GM12878 (cell line): ENCODE measurements at regions not wholly inside any gene's neighbourhood (a gene's known extent, or its start where the extent isn't known, plus 50 kb on each side); places are given as distances from the start of the nearest gene placed in this dataset.

Experiments used
- ATAC-seq: fragments of 200-7000 bp; cut with Tn5 transposase; 3 replicates; pipeline ENCODE4 v1.9.1; 2020; ENCODE audit warnings: mild to moderate bottlenecking, moderate library complexity
- BruUV-seq: library from RNA; stranded (reverse); fragments of 400-500 nt; replicated peaks from 2 replicates; lab custom pipeline; 2021; lab: Mats Ljungman, UMichigan
- CTCF ChIA-PET: fragments of 300-600 bp; sonication (Branson Sonifier 250); formaldehyde crosslinking; extraction: SDS; loops from one replicate; lab custom pipeline; 2021; ENCODE audit warnings: inconsistent platforms; lab: Yijun Ruan, JAX
- POLR2A ChIA-PET: fragments of 350-600 bp; formaldehyde crosslinking; extraction: SDS; loops from one replicate; lab custom pipeline; 2021; ENCODE audit warnings: inconsistent platforms; lab: Charles Lee
- RAD21 ChIA-PET: fragments of 300-600 bp; sonication (Branson Sonifier 250); formaldehyde crosslinking; loops from one replicate; lab custom pipeline; 2023; ENCODE audit warnings: antibody characterized with exemption; ENCODE audit not compliant: unreplicated experiment; lab: Charles Lee
- SMC1A ChIA-PET: fragments of 300-600 bp; sonication (Branson Sonifier 250); formaldehyde crosslinking; loops from one replicate; lab custom pipeline; 2023; ENCODE audit not compliant: unreplicated experiment, uncharacterized antibody; lab: Charles Lee
- DNase-seq: peaks from one replicate; pipeline ENCODE4 v3.0.0-alpha.2; 2011; ENCODE audit warnings: low read depth, low spot score
- FAIRE-seq: peaks from 3 replicates; lab custom pipeline; 2011; peaks lifted over from hg19 to GRCh38; lab: Jason Lieb, UNC
- H2AFZ ChIP-seq: 2 replicates; pipeline ENCODE4 v1.6.0; 2011; ENCODE audit warnings: low read depth, low read length, control low read depth; ENCODE audit not compliant: control insufficient read depth
- H3K27ac ChIP-seq: 2 replicates; pipeline ENCODE4 v1.5.1; 2011; ENCODE audit warnings: control low read depth; ENCODE audit not compliant: control insufficient read depth, insufficient read depth
- H3K27me3 ChIP-seq, 2 experiments: replicated peaks in 1 of 2; 2 replicates each; pipeline versions ENCODE4 v1.6.0 to v1.6.1; 2011; ENCODE audit warnings: low read length in 1 of 2; ENCODE audit not compliant: control insufficient read depth in 2 of 2, insufficient read depth in 2 of 2
- H3K36me3 ChIP-seq, 2 experiments: 2 replicates each; pipeline ENCODE4 v1.5.1; 2011; ENCODE audit warnings: low read length in 1 of 2; ENCODE audit not compliant: control insufficient read depth in 2 of 2, insufficient read depth in 2 of 2
- H3K4me1 ChIP-seq: 2 replicates; pipeline ENCODE4 v1.6.1; 2011; ENCODE audit warnings: mild to moderate bottlenecking, low read length, moderate library complexity, mixed read lengths; ENCODE audit not compliant: control insufficient read depth, insufficient read depth
- H3K4me2 ChIP-seq: 2 replicates; pipeline ENCODE4 v1.6.0; 2011; ENCODE audit warnings: control low read depth; ENCODE audit not compliant: control insufficient read depth, insufficient read depth
- H3K4me3 ChIP-seq: fragments of 200-600 bp; sonication (generic); 2 replicates; pipeline ENCODE4 v1.5.1; 2016
- H3K79me2 ChIP-seq: 2 replicates; pipeline ENCODE4 v1.6.0; 2011; ENCODE audit warnings: low read length; ENCODE audit not compliant: control insufficient read depth, insufficient read depth
- H3K9ac ChIP-seq: 2 replicates; pipeline ENCODE4 v1.8.0; 2011; ENCODE audit warnings: low read length, control low read depth, mixed read lengths; ENCODE audit not compliant: control insufficient read depth, insufficient read depth
- H3K9me3 ChIP-seq: replicated peaks from 3 replicates; pipeline ENCODE4 v1.5.1; 2011; ENCODE audit warnings: mild to moderate bottlenecking, low read length; ENCODE audit not compliant: control insufficient read depth, insufficient read depth
- H4K20me1 ChIP-seq: 2 replicates; pipeline ENCODE4 v1.6.0; 2011; ENCODE audit not compliant: control insufficient read depth, insufficient read depth
- EGR1 ChIP-seq, 2 experiments: IDR thresholded peaks; 1 replicate in 1 of 2; 2 replicates in 1 of 2; pipeline ENCODE4 v1.6.1; 2011 to 2012; ENCODE audit warnings: low read depth in 2 of 2, low read length in 2 of 2, borderline replicate concordance in 1 of 2, mild to moderate bottlenecking in 1 of 2, moderate library complexity in 1 of 2
- ETV6 ChIP-seq, 2 experiments: fragments of 450-650 bp in 1 of 2; IDR thresholded peaks in 1 of 2; conservative IDR thresholded peaks in 1 of 2; 2 replicates each; pipeline ENCODE4 v1.6.1; 2014; ENCODE audit warnings: antibody characterized with exemption in 1 of 2, borderline replicate concordance in 1 of 2, low read depth in 1 of 2, mild to moderate bottlenecking in 1 of 2, moderate library complexity in 1 of 2
- HDGF ChIP-seq: fragments of 450-650 bp; IDR thresholded peaks from 2 replicates; pipeline ENCODE4 v1.6.1; 2016; ENCODE audit warnings: antibody characterized with exemption
- MYC ChIP-seq: IDR thresholded peaks from 2 replicates; pipeline ENCODE4 v1.6.1; 2011; ENCODE audit warnings: mild to moderate bottlenecking, low read length, moderate library complexity, inconsistent platforms; ENCODE audit not compliant: insufficient read depth, insufficient replicate concordance, insufficient read length, severe bottlenecking
- POLR2AphosphoS2 ChIP-seq: IDR thresholded peaks from 2 replicates; pipeline ENCODE4 v1.6.1; 2011; ENCODE audit warnings: low read depth, mild to moderate bottlenecking, low read length, improper control_type of control experiment, moderate library complexity
- RAD21 ChIP-seq: IDR thresholded peaks from 2 replicates; pipeline ENCODE4 v1.6.1; 2011; ENCODE audit warnings: mild to moderate bottlenecking, low read depth, low read length, moderate library complexity; ENCODE audit not compliant: insufficient read depth
- TAF1 ChIP-seq: IDR thresholded peaks from 2 replicates; pipeline ENCODE4 v1.6.1; 2011; ENCODE audit warnings: mild to moderate bottlenecking, low read depth, low read length, borderline replicate concordance
- TCF12 ChIP-seq: IDR thresholded peaks from 2 replicates; pipeline ENCODE4 v1.6.1; 2011; ENCODE audit warnings: low read depth, mild to moderate bottlenecking, low read length
- WGBS: methylation state at CpG from one replicate; pipeline ENCODE4 v1.1.6; 2016; ENCODE audit warnings: low lambda C conversion rate; ENCODE audit not compliant: insufficient replicate concordance, insufficient coverage; ENCODE audit errors: missing lambda C conversion rate; 5-methylcytosine and 5-hydroxymethylcytosine counted together
- in situ Hi-C: fragments of 300-500 bp; cut with MboI; formaldehyde crosslinking; loops from 9 replicates; pipeline ENCODE4 v1.14.3; 2018; ENCODE audit warnings: mixed read lengths
- intact Hi-C: fragments of 100-400 bp; cut with micrococcal nuclease; formaldehyde crosslinking; loops from one replicate; pipeline ENCODE4 v1.14.2; 2022; ENCODE audit not compliant: unreplicated experiment
- TF ChIP-seq, protein P1 (sequence below): fragments of 450-650 bp; IDR thresholded peaks from 2 replicates; pipeline ENCODE4 v1.6.1; 2016; ENCODE audit warnings: mild to moderate bottlenecking, moderate library complexity, borderline replicate concordance
- TF ChIP-seq, protein P2 (sequence below): fragments of 450-650 bp; IDR thresholded peaks from 2 replicates; pipeline ENCODE4 v1.6.1; 2016; ENCODE audit warnings: mild to moderate bottlenecking
- TF ChIP-seq, protein P3 (sequence below): fragments of 450-650 bp; formaldehyde crosslinking; IDR thresholded peaks from 2 replicates; pipeline ENCODE4 v1.4.0; 2022; ENCODE audit warnings: mild to moderate bottlenecking, moderate library complexity
- TF ChIP-seq, protein P4 (sequence below): IDR thresholded peaks from 2 replicates; pipeline ENCODE4 v1.6.1; 2012; ENCODE audit warnings: low read depth, low read length, improper control_type of control experiment
- TF ChIP-seq, protein P5 (sequence below): fragments of 450-650 bp; IDR thresholded peaks from 2 replicates; pipeline ENCODE4 v1.6.1; 2014; ENCODE audit warnings: mild to moderate bottlenecking

DNA sequence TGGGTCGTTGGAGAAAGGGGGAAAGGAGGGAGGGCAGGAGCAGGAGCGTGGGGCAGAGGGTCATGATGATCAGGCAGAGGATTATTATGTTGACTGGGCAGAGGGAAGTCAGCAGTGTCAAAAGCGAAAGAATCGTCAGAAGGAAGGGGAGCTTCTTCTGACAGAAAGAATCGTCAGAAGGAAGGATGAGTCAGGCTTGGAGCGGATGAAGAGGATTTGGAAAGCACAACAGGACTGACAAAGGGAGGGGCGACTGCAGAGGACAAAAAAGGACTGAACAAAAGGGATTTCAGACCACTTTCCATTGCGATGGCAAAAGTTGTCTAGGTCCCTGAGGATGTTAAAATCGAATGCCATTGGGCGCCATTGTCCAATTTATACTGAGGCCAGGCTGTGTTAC, 1053.5 kb downstream of the SI start:
- Histone ChIP-seq H3K4me1 (no peaks in the 10 kb centered on the region), H3K9me3 (no peaks in the 10 kb centered on the region), H4K20me1 (no peaks in the 10 kb centered on the region), H3K27me3 (no peaks in the 10 kb centered on the region; a peak in 1 of 4 replicates), H3K4me3 (no peak overlapping the region), H3K79me2 (no peaks in the 10 kb centered on the region), H3K9ac (no peak overlapping the region), H3K4me2 (no peak overlapping the region), H2AFZ (no peak overlapping the region), H3K27ac (no peak overlapping the region), H3K36me3 (no peaks in the 10 kb centered on the region)
- intact Hi-C loops (no loop called here), in situ Hi-C loops (no loop called here)
- RAD21 ChIA-PET, result no interaction called here
- no peak for ATAC-seq
- BruUV-seq, result no TSS peak
- SMC1A ChIA-PET, result no interaction called here
- FAIRE-seq, result no peak
- CTCF ChIA-PET, result no interaction called here
- POLR2A ChIA-PET, result no interaction called here
- no peak for DNase-seq
- 29% methylated on average over 10 of the region's 10 CpGs for whole genome bisulfite sequencing
- TF ChIP-seq, protein P1, sequence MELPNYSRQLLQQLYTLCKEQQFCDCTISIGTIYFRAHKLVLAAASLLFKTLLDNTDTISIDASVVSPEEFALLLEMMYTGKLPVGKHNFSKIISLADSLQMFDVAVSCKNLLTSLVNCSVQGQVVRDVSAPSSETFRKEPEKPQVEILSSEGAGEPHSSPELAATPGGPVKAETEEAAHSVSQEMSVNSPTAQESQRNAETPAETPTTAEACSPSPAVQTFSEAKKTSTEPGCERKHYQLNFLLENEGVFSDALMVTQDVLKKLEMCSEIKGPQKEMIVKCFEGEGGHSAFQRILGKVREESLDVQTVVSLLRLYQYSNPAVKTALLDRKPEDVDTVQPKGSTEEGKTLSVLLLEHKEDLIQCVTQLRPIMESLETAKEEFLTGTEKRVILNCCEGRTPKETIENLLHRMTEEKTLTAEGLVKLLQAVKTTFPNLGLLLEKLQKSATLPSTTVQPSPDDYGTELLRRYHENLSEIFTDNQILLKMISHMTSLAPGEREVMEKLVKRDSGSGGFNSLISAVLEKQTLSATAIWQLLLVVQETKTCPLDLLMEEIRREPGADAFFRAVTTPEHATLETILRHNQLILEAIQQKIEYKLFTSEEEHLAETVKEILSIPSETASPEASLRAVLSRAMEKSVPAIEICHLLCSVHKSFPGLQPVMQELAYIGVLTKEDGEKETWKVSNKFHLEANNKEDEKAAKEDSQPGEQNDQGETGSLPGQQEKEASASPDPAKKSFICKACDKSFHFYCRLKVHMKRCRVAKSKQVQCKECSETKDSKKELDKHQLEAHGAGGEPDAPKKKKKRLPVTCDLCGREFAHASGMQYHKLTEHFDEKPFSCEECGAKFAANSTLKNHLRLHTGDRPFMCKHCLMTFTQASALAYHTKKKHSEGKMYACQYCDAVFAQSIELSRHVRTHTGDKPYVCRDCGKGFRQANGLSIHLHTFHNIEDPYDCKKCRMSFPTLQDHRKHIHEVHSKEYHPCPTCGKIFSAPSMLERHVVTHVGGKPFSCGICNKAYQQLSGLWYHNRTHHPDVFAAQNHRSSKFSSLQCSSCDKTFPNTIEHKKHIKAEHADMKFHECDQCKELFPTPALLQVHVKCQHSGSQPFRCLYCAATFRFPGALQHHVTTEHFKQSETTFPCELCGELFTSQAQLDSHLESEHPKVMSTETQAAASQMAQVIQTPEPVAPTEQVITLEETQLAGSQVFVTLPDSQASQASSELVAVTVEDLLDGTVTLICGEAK, result no peak
- TF ChIP-seq, protein P2, sequence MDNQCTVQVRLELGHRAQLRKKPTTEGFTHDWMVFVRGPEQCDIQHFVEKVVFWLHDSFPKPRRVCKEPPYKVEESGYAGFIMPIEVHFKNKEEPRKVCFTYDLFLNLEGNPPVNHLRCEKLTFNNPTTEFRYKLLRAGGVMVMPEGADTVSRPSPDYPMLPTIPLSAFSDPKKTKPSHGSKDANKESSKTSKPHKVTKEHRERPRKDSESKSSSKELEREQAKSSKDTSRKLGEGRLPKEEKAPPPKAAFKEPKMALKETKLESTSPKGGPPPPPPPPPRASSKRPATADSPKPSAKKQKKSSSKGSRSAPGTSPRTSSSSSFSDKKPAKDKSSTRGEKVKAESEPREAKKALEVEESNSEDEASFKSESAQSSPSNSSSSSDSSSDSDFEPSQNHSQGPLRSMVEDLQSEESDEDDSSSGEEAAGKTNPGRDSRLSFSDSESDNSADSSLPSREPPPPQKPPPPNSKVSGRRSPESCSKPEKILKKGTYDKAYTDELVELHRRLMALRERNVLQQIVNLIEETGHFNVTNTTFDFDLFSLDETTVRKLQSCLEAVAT, result no peak
- TF ChIP-seq, protein P3, sequence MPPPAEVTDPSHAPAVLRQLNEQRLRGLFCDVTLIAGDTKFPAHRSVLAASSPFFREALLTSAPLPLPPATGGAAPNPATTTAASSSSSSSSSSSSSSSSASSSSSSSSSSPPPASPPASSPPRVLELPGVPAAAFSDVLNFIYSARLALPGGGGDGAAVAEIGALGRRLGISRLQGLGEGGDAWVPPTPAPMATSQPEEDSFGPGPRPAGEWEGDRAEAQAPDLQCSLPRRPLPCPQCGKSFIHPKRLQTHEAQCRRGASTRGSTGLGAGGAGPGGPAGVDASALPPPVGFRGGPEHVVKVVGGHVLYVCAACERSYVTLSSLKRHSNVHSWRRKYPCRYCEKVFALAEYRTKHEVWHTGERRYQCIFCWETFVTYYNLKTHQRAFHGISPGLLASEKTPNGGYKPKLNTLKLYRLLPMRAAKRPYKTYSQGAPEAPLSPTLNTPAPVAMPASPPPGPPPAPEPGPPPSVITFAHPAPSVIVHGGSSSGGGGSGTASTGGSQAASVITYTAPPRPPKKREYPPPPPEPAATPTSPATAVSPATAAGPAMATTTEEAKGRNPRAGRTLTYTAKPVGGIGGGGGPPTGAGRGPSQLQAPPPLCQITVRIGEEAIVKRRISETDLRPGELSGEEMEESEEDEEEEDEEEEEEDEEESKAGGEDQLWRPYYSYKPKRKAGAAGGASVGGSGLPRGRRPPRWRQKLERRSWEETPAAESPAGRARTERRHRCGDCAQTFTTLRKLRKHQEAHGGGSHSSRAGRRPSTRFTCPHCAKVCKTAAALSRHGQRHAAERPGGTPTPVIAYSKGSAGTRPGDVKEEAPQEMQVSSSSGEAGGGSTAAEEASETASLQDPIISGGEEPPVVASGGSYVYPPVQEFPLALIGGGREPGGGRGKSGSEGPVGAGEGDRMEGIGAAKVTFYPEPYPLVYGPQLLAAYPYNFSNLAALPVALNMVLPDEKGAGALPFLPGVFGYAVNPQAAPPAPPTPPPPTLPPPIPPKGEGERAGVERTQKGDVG (CRISPR knock-in tag), result no peak
- TF ChIP-seq TAF1 (no peak), POLR2AphosphoS2 (no peak), EGR1 (IDR thresholded peaks at IDR 0.05; ENCODE audit: borderline replicate concordance in 1 of 2, low read depth in 2 of 2, low read length in 2 of 2) (no peak), HDGF (no peak), ETV6 (conservative IDR thresholded peaks at IDR 0.05 in 1 of 2, IDR thresholded peaks at IDR 0.05 in 1 of 2; ENCODE audit: borderline replicate concordance in 1 of 2, low read depth in 1 of 2) (no peak), TCF12 (no peak), MYC (no peak), RAD21 (no peak)
- TF ChIP-seq, protein P4, sequence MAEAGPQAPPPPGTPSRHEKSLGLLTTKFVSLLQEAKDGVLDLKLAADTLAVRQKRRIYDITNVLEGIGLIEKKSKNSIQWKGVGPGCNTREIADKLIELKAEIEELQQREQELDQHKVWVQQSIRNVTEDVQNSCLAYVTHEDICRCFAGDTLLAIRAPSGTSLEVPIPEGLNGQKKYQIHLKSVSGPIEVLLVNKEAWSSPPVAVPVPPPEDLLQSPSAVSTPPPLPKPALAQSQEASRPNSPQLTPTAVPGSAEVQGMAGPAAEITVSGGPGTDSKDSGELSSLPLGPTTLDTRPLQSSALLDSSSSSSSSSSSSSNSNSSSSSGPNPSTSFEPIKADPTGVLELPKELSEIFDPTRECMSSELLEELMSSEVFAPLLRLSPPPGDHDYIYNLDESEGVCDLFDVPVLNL, result no peak
- TF ChIP-seq, protein P5, sequence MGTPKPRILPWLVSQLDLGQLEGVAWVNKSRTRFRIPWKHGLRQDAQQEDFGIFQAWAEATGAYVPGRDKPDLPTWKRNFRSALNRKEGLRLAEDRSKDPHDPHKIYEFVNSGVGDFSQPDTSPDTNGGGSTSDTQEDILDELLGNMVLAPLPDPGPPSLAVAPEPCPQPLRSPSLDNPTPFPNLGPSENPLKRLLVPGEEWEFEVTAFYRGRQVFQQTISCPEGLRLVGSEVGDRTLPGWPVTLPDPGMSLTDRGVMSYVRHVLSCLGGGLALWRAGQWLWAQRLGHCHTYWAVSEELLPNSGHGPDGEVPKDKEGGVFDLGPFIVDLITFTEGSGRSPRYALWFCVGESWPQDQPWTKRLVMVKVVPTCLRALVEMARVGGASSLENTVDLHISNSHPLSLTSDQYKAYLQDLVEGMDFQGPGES, result no peak
